AG10803 (cell line): ENCODE measurements at regions not wholly inside any gene's neighbourhood (a gene's known extent, or its start where the extent isn't known, plus 50 kb on each side); places are given as distances from the start of the nearest gene placed in this dataset.

ENCODE experiments used
- DNase-seq: peaks from one replicate; pipeline ENCODE4 v3.0.0; 2010; ENCODE audit warnings: low read depth
- H3K4me3 ChIP-seq: 2 replicates; pipeline ENCODE4 v1.5.1; 2011; ENCODE audit warnings: mild to moderate bottlenecking, low read length, control low read depth
- CTCF ChIP-seq: conservative IDR thresholded peaks from 2 replicates; pipeline ENCODE4 v1.5.1; 2011; ENCODE audit warnings: mild to moderate bottlenecking, low read length, control low read depth, inconsistent platforms

GRCh38 chr10:59107147-59107546 is 69.3 kb upstream of the PHYHIPL start:
- H3K4me3 ChIP-seq = no peak overlapping the region
- DNase-seq = no peak
- no peak for TF ChIP-seq CTCF

- H3K4me3 ChIP-seq = no peak overlapping the region
- no peak for TF ChIP-seq CTCF
- no peak for DNase-seq
Observed at GRCh38 chr10:59108296-59108870, 68.1 kb upstream of the PHYHIPL start.

GRCh38 chr10:59108886-59109288 is 67.6 kb upstream of the PHYHIPL start:
- H3K4me3 ChIP-seq = no peak overlapping the region
- no peak for TF ChIP-seq CTCF
- DNase-seq = no peak

GRCh38 chr10:59109826-59110225 is 66.6 kb upstream of the PHYHIPL start:
- TF ChIP-seq CTCF = no peak
- no peak overlapping the region for H3K4me3 ChIP-seq
- DNase-seq = no peak

GRCh38 chr10:59124187-59124586 is 52.3 kb upstream of the PHYHIPL start:
- DNase-seq = no peak
- TF ChIP-seq CTCF = no peak
- H3K4me3 ChIP-seq = no peak overlapping the region

- DNase-seq = no peak
- H3K4me3 ChIP-seq = no peak overlapping the region
- TF ChIP-seq CTCF = no peak
Observed at GRCh38 chr10:59125666-59126065, 50.8 kb upstream of the PHYHIPL start.

GRCh38 chr10:59126261-59126660 is 50.2 kb upstream of the PHYHIPL start:
- H3K4me3 ChIP-seq = no peak overlapping the region
- TF ChIP-seq CTCF = no peak
- no peak for DNase-seq
